CD4-positive, alpha-beta T cell treated with Interleukin-2 at 100 ng/mL for 4 hours (primary cell): ENCODE measurements at regions not wholly inside any gene's neighbourhood (a gene's known extent, or its start where the extent isn't known, plus 50 kb on each side); places are given as distances from the start of the nearest gene placed in this dataset.

Experiments
- DNase-seq: peaks from one replicate; pipeline ENCODE4 v3.0.0-alpha.2; 2020; ENCODE audit warnings: low spot score

DNA sequence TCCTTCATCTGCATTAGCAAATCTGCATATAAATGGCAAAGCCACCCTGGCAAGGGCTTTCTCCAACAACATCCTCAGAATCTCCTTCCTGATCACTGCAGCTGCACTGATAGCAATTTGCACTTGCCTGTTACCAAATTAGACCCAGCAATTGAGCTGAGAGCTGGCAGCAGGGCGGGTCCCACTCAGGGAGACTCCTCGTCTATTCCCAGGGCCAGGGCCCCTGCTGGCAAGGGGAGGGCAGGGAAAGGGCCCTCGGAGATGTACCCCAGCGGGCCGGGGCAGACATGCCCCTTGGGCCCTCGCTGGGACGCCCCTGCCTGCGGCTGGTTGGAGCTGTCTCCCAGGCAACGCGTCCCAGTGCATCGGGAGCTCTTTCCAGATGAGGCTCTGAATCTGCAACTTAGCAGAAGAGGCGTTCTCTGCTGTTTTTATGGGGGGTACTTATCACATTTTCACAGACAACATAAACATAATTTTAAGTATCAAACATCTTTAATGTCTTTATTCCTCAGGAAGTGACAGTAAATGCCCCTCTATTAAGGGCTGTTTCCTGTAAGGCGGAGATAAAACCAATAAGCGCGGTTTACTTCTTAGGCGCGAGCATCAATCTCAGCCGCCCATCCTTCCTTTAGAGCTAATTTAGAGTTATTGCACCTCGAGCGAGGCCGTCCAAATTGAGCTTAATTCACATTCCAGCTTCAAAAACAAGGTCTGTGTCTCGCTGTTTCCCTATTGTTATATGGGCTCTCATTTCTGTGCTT is 249.0 kb upstream of the PPP2R2D start:
- no peak for DNase-seq

DNA sequence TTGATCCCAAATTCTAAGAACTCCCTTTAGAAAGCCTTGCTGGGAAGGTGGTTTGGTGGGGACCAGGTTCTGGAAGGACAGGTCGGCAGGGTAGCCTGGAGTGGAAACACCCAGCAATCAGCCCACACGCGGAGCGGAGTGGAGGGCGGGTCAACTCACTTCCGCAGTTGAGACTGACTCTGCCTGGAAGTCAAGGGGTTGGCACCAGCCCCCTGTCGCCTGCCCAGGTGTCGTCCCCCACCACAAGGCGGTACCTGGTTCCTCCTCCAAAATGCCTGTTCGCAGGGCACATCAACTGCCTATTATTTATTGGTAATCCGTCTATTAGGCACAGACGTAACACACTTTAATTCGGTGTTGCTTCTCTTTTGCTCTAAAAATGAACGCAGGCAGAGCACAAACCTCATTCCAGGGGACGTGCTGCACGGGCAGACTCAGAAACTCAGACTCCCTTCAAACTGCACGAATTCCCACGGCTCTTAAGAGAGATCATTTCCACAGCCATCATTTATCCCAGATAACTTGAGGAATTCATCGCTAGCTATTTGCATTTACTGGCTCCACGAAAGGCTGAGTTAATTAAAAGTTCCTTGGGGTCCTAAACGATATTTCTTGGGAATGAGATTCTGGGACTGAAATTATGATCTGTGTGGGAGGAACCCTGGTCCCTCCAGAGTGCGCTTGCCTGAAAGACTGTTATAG is 248.2 kb upstream of the PPP2R2D start:
- no peak for DNase-seq

GRCh38 chr10:131653140-131653539 is 247.7 kb upstream of the PPP2R2D start:
- no peak for DNase-seq

DNA sequence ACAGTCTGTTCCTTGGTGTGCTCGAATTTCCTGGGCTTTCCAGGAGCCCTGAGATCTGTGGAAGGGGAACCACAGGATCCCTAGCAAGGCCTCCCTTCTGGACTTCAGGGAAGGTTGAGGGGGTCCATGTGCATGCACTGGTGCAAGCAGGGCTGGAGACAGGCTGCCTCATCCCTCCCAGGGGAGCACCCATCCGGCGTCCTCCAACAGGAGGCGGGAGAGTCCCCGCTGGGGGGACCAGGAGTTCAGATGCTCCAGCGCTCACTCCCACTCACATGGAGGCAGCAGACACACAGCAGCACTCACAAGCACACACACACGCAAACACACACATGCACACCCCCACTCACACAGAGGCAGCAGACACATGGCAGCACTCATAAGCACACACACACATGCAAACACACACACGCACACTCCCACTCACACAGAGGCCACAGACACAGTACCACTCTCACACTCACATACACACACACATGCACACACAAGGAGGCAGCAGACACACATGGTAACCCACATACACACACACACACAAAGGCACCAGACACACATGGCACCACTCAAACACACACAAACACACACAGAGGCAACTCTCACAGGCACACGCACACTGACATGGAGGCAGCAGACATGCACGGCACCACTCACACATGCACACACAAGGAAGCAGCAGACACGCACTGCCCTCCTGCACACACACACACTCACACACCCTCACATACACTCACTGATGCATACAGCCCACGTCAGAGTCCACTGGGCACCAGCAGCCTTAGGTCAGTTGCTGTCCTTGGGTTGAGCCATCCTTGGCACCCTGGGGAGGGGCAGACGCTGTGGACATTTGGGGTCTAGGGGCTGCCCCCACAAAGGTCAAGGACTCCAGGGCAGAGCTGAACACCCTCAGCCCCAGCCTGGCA is 247.0 kb upstream of the PPP2R2D start:
- DNase-seq: no peak

DNA sequence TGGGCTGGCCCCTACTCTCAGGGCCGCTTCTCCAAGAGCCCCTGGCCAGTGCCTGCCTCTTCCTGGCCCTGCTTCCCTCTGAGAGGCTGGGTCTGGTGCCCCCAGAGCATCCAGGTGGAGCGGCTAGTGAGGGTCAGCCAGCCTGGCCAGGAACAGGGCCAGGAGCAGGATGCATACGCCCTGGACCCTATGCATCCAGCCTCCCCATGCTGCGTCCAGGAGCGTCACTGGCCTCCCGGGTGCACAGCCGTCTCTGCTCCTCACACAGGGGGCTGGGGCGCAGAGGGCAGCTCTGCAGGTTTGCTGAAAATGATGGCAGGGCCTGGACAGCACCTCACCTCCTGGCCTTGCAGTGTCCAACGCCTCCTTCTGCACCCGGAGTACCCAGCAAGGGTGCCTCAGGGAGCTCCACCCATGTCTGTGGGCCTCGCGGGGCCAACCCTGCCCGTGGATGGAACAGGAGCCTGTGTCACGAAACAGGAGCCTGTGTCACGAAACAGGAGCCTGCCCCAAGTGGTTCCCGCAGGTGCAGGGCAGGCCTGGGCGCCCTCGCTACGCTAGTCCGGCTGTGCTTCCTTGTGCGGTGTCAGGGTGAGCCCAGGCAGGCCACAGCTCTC is 246.2 kb upstream of the PPP2R2D start:
- no peak for DNase-seq

- DNase-seq: no peak
These were observed 245.5 kb upstream of the PPP2R2D start for GRCh38 chr10:131655101-131655849.

DNA sequence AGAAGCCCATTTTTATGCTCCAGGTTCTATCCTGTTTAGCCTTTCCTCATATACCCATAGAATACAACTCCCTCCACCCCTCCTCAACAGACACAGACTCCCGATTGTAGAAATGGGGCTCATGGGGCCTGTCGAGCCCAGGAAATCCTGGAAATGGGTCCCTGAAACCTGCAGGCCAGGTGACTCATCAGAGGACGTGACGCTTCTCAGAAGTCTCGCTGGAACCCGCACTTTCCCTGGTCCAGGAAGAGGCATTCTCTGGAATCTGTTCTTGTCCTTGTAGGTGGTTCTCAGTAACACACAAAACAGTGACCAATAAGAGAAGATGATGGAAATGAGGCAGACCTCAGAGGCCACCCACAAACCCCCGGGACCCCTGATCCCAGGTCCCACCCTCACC is 244.8 kb upstream of the PPP2R2D start:
- DNase-seq: no peak

GRCh38 chr10:131656431-131656841 is 244.4 kb upstream of the PPP2R2D start:
- DNase-seq: no peak

DNA sequence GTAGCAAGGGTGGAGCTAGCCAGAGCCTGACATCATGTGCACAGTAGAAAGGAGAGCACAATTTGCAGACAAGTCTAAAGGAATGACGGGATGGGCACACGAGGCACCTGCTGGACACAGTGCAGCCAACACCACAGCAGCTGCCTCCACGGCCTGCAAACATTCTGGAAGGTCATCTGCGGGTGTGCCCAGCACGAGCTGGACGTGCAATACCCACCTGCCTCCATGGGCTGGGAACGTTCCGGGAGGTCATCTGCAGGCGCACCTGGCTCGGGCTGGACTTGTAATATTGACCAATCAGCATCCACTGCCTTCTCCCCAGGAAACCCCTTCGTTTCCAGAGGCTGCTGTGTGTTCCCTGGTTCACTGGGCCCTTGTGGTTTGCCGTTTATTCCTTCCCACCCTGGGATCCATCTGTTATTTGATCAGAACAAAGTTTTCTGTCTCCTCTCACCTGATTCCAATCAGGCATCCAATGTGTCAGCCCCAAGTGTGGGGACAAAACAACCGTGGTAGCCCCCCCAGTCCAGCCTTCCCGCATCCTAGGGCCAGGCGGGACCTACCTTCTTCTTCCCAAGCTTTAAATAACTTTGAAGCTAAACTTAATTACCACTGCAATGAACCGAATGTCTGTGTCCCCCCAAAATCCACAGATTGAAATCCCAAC is 243.4 kb upstream of the PPP2R2D start:
- DNase-seq: no peak

DNA sequence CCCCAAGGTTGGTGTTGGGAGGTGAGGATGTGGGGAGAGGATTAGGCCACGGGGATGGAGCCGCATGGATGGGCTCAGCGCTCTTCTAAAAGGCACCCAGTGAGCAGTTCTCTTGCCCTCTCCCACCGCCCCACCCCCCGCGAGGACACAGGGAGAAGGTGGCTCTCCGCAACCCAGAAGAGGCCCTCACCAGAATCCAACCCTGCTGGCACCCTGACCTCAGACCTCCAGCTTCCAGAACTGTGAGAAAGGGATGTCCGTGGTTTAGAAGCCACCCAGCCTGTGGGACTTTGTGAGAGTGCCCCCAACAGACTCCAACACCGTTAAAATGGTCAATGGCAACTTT is 242.8 kb upstream of the PPP2R2D start:
- no peak for DNase-seq

DNA sequence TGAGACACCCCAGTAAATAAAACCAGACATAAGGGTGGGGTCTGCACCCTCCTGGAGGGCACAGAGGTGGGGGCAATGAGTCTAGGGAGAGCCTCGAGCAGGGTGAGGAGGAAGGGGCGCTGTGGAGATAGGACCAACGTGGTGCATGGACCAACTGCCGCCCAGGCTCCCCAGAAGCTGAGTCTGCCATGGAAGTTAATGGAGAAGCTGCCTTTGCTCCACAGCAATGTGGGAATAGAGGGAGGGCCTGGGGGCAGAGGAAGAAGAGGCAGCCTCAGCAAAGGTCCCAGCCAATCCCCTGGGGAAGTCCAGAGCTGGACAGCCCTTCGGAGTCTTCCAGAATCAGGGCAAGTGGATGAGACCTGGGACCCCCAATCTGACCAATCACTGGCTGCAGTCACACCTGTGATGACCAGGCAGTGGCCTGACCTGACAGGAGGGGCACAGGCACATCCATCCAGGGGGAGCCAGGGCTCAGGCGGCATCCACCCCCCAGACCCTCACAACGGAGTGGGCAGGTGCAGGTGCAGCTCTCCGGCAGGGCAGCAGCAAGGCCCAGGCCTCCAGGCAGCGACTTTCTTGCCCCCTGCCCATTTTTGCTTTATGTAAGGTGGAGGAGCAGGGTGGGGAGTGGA is 242.2 kb upstream of the PPP2R2D start:
- DNase-seq: no peak

DNA sequence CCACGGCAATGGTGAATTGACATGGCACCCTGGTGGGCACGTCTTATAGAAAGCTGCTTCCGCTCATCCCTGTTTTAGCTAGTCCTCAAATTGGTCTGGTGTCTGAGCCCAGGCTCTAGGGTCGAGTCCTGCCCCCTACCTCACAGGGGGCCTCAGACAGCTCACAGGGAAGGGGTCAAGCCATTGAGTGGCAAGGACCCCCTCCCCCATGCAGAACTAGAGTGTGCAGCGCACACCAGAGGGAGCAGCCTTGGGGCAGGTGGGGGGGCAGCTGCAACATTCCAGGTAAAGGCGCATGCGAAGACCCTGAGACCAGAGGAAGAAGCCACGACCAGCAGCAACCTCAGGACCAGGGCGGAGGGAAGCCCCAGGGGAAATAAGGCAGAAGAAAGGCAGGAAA is 240.4 kb upstream of the PPP2R2D start:
- DNase-seq: no peak

DNA sequence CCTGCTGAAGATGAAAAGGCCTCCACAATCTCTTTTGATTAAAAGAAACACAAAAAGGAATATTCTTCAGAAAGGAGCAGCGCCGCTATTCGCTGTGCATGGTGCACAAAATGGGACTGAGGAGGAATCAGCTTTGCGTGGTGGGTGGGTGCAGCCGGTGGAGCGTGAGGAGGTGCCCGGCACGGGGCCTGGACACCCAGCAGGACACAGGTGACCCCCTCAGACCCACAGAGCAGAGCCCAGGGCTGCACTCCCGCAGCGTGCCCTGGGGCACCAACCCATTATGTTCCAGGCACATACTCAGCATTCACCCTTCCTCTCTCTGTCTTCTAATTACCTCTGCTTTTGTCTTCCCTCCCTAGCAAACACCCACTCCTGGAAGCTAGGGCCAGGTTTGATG is 238.0 kb upstream of the PPP2R2D start:
- no peak for DNase-seq

- no peak for DNase-seq
These were observed 237.5 kb upstream of the PPP2R2D start for GRCh38 chr10:131663351-131663750.

DNA sequence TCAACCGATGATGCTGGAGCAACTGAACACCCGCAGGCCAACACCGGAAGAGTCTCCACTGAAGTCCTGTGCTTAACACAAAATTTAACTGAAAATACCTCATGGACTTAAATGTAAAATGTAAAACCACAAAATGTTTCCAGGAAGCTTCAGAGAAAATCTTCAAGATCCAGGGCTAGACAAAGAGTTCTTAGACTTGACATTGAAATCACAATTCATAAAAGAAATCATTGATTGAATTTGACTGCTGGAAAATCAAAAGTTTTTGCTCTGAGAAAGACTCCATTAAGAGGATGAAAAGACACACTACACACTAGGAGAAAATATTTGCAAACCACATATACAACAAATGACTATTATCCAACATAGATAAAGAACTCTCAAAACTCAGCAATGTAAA is 234.7 kb upstream of the PPP2R2D start:
- DNase-seq: no peak

- DNase-seq: no peak
These were observed 233.8 kb upstream of the PPP2R2D start for GRCh38 chr10:131667047-131667446.

DNA sequence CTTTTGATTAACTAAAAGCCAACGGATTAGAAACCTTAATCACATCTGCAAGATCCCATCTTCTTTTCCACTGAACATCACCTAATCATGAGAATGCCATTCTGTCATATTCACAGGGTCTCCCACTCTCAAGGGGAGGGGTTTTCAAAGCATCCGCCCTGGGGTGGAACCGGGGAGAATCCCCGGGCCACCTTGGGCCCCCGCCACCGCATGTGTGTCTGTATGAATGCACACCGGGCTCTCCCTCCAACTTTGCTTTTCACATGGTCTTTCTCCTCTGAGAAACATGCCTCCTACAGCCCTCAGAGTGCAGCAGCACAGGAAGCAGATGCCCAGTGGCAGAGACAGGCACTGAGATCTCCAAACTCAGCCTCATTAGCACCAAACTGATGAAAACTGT is 233.2 kb upstream of the PPP2R2D start:
- DNase-seq: no peak

DNA sequence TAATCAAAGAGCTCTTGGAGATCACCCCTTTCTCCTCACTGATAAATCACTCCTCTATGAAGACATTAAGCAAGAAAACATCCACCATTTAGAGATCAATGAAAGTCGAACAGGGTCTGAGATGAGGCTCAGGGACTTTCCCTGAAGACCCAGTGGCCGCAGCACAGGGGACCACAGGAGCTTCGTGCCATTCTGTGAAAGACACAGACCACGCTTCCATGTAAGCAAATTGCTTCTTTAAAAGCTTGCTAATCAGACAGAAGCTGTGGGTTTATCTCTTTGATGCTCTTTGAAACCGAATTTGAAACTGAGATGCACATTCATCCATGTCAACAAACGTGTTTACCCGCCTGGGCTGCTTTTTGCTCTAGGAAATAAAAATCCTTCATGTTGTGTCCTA is 231.9 kb upstream of the PPP2R2D start:
- DNase-seq: no peak

DNA sequence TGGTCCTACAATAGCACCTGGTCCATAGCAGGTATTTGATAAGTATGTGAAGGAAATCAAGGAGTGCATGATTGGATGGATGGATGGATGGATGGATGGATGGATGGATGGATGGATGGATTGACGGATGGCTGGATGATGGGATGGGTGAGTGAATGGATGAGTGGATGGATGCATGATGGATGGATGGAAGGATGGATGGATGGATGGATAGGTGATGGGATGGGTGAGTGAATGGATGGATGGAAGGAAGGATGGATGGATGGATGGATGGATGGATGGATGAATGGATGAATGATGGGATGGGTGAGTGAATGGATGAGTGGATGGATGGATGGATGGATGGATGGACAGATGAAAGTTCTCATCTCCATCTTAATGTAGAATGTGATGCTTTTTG is 231.0 kb upstream of the PPP2R2D start:
- no peak for DNase-seq

- DNase-seq: no peak
These were observed 230.5 kb upstream of the PPP2R2D start for GRCh38 chr10:131670341-131670740.

DNA sequence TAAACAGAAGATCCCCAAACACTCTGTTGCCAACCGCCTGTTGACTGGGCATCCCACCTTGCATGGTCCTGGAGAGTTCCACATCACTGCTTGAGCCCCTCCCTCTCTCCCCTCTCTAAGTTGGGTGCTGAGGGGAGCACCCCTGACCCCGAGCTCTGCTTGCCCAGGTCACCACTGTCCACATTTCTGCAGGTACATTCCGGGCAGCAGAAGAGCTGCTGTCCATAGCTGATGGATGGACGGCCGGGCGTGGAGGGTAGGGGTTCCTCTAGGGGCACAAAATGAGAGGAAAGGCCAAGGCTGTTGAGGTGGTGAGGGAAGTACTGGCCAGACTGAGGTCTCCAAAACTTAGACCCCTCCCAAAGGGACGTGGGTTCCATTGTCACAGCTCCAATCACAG is 227.4 kb upstream of the PPP2R2D start:
- DNase-seq: no peak
